Breast epithelium (tissue), 3 donors: ENCODE measurements at regions not wholly inside any gene's neighbourhood (a gene's known extent, or its start where the extent isn't known, plus 50 kb on each side); places are given as distances from the start of the nearest gene placed in this dataset.

ENCODE experiments used
- CTCF ChIP-seq, 3 donors: fragments of 450-650 bp; IDR thresholded peaks; one replicate each; pipeline ENCODE4 v1.5.1; 2016 to 2017; ENCODE audit warnings: antibody characterized with exemption in 3 of 3, mild to moderate bottlenecking in 3 of 3, moderate library complexity in 3 of 3
- POLR2A ChIP-seq: fragments of 450-650 bp; IDR thresholded peaks from one replicate; pipeline ENCODE4 v1.6.1; 2016; ENCODE audit warnings: antibody characterized with exemption, mild to moderate bottlenecking, moderate library complexity

- no peak for TF ChIP-seq CTCF (IDR thresholded peaks at IDR 0.05)
- no peak for TF ChIP-seq POLR2A
These were observed 370.8 kb downstream of the RWDD3 start for GRCh38 chr1:95604771-95605170.
